H1 (cell line): ENCODE measurements at regions not wholly inside any gene's neighbourhood (a gene's known extent, or its start where the extent isn't known, plus 50 kb on each side); places are given as distances from the start of the nearest gene placed in this dataset.

Experiments
- CTCF ChIA-PET: fragments of 300-600 bp; sonication (Branson Sonifier 250); formaldehyde crosslinking; loops from one replicate; lab custom pipeline; 2021; ENCODE audit not compliant: partially characterized antibody; lab: Charles Lee
- POLR2A ChIA-PET: fragments of 300-600 bp; sonication (Branson Sonifier 250); formaldehyde crosslinking; loops from one replicate; lab custom pipeline; 2021; ENCODE audit warnings: inconsistent platforms; ENCODE audit not compliant: partially characterized antibody; lab: Charles Lee
- DNase-seq, 2 experiments: peaks; one replicate each; pipeline versions ENCODE4 v3.0.0 to v3.0.0-alpha.2; 2010 to 2022; ENCODE audit warnings: low spot score in 2 of 2, low read depth in 1 of 2, mixed read lengths in 1 of 2
- FAIRE-seq: peaks from 2 replicates; lab custom pipeline; 2011; peaks lifted over from hg19 to GRCh38; lab: Jason Lieb, UNC
- H2AFZ ChIP-seq: 2 replicates; pipeline ENCODE4 v1.8.1; 2012; ENCODE audit warnings: low read length, inconsistent platforms
- H2AK5ac ChIP-seq: 2 replicates; pipeline ENCODE4 v1.6.1; 2013; ENCODE audit warnings: low read depth, low read length
- H2BK120ac ChIP-seq: replicated peaks from 2 replicates; pipeline ENCODE3; 2013; ENCODE audit warnings: low read depth, low read length, inconsistent platforms
- H2BK12ac ChIP-seq: 2 replicates; pipeline ENCODE4 v1.6.1; 2013; ENCODE audit warnings: low read depth, low read length
- H2BK15ac ChIP-seq: 2 replicates; pipeline ENCODE4 v1.6.1; 2013; ENCODE audit warnings: low read length
- H2BK20ac ChIP-seq: 2 replicates; pipeline ENCODE4 v1.6.1; 2013; ENCODE audit warnings: low read length
- H2BK5ac ChIP-seq: 2 replicates; pipeline ENCODE4 v1.6.1; 2013; ENCODE audit warnings: low read depth, low read length
- H3K14ac ChIP-seq: 2 replicates; pipeline ENCODE4 v1.6.1; 2013; ENCODE audit warnings: inconsistent platforms; ENCODE audit not compliant: insufficient read length
- H3K18ac ChIP-seq: 2 replicates; pipeline ENCODE4 v1.6.1; 2013; ENCODE audit warnings: low read length; ENCODE audit errors: extremely low read depth
- H3K23ac ChIP-seq: 2 replicates; pipeline ENCODE4 v1.6.1; 2013; ENCODE audit warnings: inconsistent platforms; ENCODE audit not compliant: insufficient read length
- H3K23me2 ChIP-seq: 2 replicates; pipeline ENCODE4 v1.6.1; 2013; ENCODE audit warnings: low read depth, low read length
- H3K27ac ChIP-seq: 2 replicates; pipeline ENCODE4 v1.6.1; 2011; ENCODE audit warnings: low read depth, low read length, inconsistent platforms
- H3K27me3 ChIP-seq, 4 experiments: replicated peaks in 1 of 4; 1 replicate in 1 of 4; 2 replicates in 3 of 4; pipeline versions ENCODE4 v1.6.1 to v1.8.1; 2011 to 2013; ENCODE audit warnings: low read length in 3 of 4, mild to moderate bottlenecking in 3 of 4, inconsistent platforms in 2 of 4, mixed read lengths in 2 of 4, moderate library complexity in 1 of 4; ENCODE audit not compliant: control insufficient read depth in 3 of 4, insufficient read depth in 3 of 4; ENCODE audit errors: extremely low read depth in 1 of 4
- H3K36me3 ChIP-seq, 4 experiments: 2 replicates each; pipeline versions ENCODE4 v1.6.1 to v1.8.1; 2011 to 2013; ENCODE audit warnings: mild to moderate bottlenecking in 4 of 4, low read length in 3 of 4, moderate library complexity in 2 of 4, control low read depth in 1 of 4, inconsistent platforms in 1 of 4; ENCODE audit not compliant: insufficient read depth in 4 of 4, control insufficient read depth in 2 of 4
- H3K4ac ChIP-seq: replicated peaks from 2 replicates; pipeline ENCODE3; 2013; ENCODE audit warnings: low read length, low read depth, mixed read lengths, inconsistent platforms; ENCODE audit not compliant: insufficient read length
- H3K4me1 ChIP-seq, 4 experiments: replicated peaks in 1 of 4; 1 replicate in 1 of 4; 2 replicates in 3 of 4; pipeline versions ENCODE4 v1.6.1 to v1.8.1; 2011 to 2013; ENCODE audit warnings: low read length in 3 of 4, inconsistent platforms in 2 of 4, mixed read lengths in 1 of 4; ENCODE audit not compliant: insufficient read depth in 4 of 4, control insufficient read depth in 3 of 4
- H3K4me2 ChIP-seq, 2 experiments: 2 replicates each; pipeline versions ENCODE4 v1.6.1 to v1.8.1; 2011 to 2013; ENCODE audit warnings: low read depth in 2 of 2, low read length in 2 of 2, control low read depth in 1 of 2, inconsistent platforms in 1 of 2, mild to moderate bottlenecking in 1 of 2; ENCODE audit not compliant: insufficient read depth in 1 of 2
- H3K4me3 ChIP-seq, 4 experiments: fragments of 200-600, 300-600 bp in 1 of 4; sonication (generic), shearing (Covaris generic), sonication (Bioruptor Twin) in 1 of 4; 2 replicates each; pipeline versions ENCODE4 v1.5.1 to v1.8.1; 2011 to 2016; ENCODE audit warnings: low read length in 4 of 4, low read depth in 3 of 4, control low read depth in 2 of 4, inconsistent platforms in 2 of 4, mild to moderate bottlenecking in 2 of 4, mixed read lengths in 1 of 4, moderate library complexity in 1 of 4; ENCODE audit not compliant: insufficient read depth in 2 of 4; ENCODE audit errors: extremely low read depth in 1 of 4
- H3K56ac ChIP-seq: replicated peaks from 2 replicates; pipeline ENCODE3; 2013; ENCODE audit warnings: low read depth, mild to moderate bottlenecking, mixed read lengths, low read length, inconsistent platforms; ENCODE audit not compliant: insufficient read length
- H3K79me1 ChIP-seq: 2 replicates; pipeline ENCODE4 v1.6.1; 2013; ENCODE audit warnings: low read depth, low read length, control low read depth
- H3K79me2 ChIP-seq, 2 experiments: 2 replicates each; pipeline versions ENCODE4 v1.6.1 to v1.8.1; 2012 to 2013; ENCODE audit warnings: low read length in 2 of 2, mild to moderate bottlenecking in 2 of 2, inconsistent platforms in 1 of 2; ENCODE audit not compliant: insufficient read depth in 2 of 2, control insufficient read depth in 1 of 2
- H3K9ac ChIP-seq, 4 experiments: replicated peaks in 1 of 4; 1 replicate in 1 of 4; 2 replicates in 3 of 4; pipeline versions ENCODE4 v1.6.1 to v1.8.1; 2011 to 2013; ENCODE audit warnings: low read depth in 3 of 4, low read length in 3 of 4, control low read depth in 2 of 4, mild to moderate bottlenecking in 2 of 4, moderate library complexity in 2 of 4, inconsistent platforms in 1 of 4; ENCODE audit errors: extremely low read depth in 1 of 4
- H3K9me3 ChIP-seq, 2 experiments: 2 replicates each; pipeline versions ENCODE4 v1.6.1 to v1.8.1; 2012 to 2013; ENCODE audit warnings: mild to moderate bottlenecking in 2 of 2, moderate library complexity in 2 of 2, control low read depth in 1 of 2, inconsistent platforms in 1 of 2, low read depth in 1 of 2, low read length in 1 of 2, mixed read lengths in 1 of 2; ENCODE audit not compliant: insufficient read depth in 2 of 2
- H4K20me1 ChIP-seq, 2 experiments: replicated peaks in 1 of 2; 2 replicates each; pipeline versions ENCODE3 to v1.8.1; 2011 to 2013; ENCODE audit warnings: inconsistent platforms in 2 of 2, low read length in 2 of 2, mild to moderate bottlenecking in 1 of 2; ENCODE audit not compliant: insufficient read depth in 2 of 2, control insufficient read depth in 1 of 2
- H4K5ac ChIP-seq: 2 replicates; pipeline ENCODE4 v1.6.1; 2013; ENCODE audit warnings: low read length, low read depth, mixed read lengths, inconsistent platforms; ENCODE audit not compliant: insufficient read length
- H4K8ac ChIP-seq: 2 replicates; pipeline ENCODE4 v1.8.0; 2013; ENCODE audit warnings: mild to moderate bottlenecking, moderate library complexity, low read length, inconsistent platforms; ENCODE audit not compliant: insufficient read depth; ENCODE audit errors: extremely low read depth
- H4K91ac ChIP-seq: replicated peaks from 2 replicates; pipeline ENCODE3; 2013; ENCODE audit warnings: low read length, mixed read lengths, inconsistent platforms; ENCODE audit not compliant: insufficient read length
- ASH2L ChIP-seq: fragments of 200-600, 300-600 bp; sonication (generic); IDR thresholded peaks from one replicate; pipeline ENCODE4 v1.7.1; 2017; ENCODE audit warnings: low read length
- ATF2 ChIP-seq: IDR thresholded peaks from 2 replicates; pipeline ENCODE4 v1.6.1; 2012; ENCODE audit warnings: low read length, inconsistent platforms
- BRCA1 ChIP-seq: IDR thresholded peaks from 2 replicates; pipeline ENCODE4 v1.6.1; 2012; ENCODE audit warnings: low read depth, low read length, improper control_type of control experiment
- CBX5 ChIP-seq: fragments of 300-800, 300-1000 bp; sonication (generic); IDR thresholded peaks from 2 replicates; pipeline ENCODE4 v1.7.1; 2016; ENCODE audit warnings: antibody characterized with exemption, low read length, low read depth
- EZH2 ChIP-seq: fragments of 200-600 bp; sonication (generic); IDR thresholded peaks from 2 replicates; pipeline ENCODE4 v1.7.1; 2012; ENCODE audit warnings: low read depth, mild to moderate bottlenecking, moderate library complexity, low read length, inconsistent platforms; ENCODE audit not compliant: severe bottlenecking
- HDAC6 ChIP-seq: IDR thresholded peaks from one replicate; pipeline ENCODE4 v1.7.1; 2012; ENCODE audit warnings: low read depth, mild to moderate bottlenecking, inconsistent platforms, low read length, moderate library complexity
- POLR2AphosphoS5 ChIP-seq: IDR thresholded peaks from 2 replicates; pipeline ENCODE4 v1.6.1; 2011; ENCODE audit warnings: low read depth, low read length
- POU5F1 ChIP-seq: IDR thresholded peaks from 2 replicates; pipeline ENCODE4 v1.6.1; 2011; ENCODE audit warnings: low read depth, mild to moderate bottlenecking, low read length, moderate library complexity
- RAD21 ChIP-seq, 2 experiments: IDR thresholded peaks in 1 of 2; conservative IDR thresholded peaks in 1 of 2; 2 replicates each; pipeline ENCODE4 v1.6.1; 2011; ENCODE audit warnings: low read depth in 2 of 2, low read length in 2 of 2, improper control_type of control experiment in 1 of 2, inconsistent platforms in 1 of 2, mild to moderate bottlenecking in 1 of 2, moderate library complexity in 1 of 2
- RBBP5 ChIP-seq: IDR thresholded peaks from 2 replicates; pipeline ENCODE4 v1.7.1; 2012; ENCODE audit warnings: low read depth, mild to moderate bottlenecking, inconsistent platforms, low read length, moderate library complexity, borderline replicate concordance
- SP2 ChIP-seq: IDR thresholded peaks from 2 replicates; pipeline ENCODE4 v1.6.1; 2012; ENCODE audit warnings: mild to moderate bottlenecking, low read length, inconsistent platforms
- SP4 ChIP-seq: IDR thresholded peaks from 2 replicates; pipeline ENCODE4 v1.6.1; 2012; ENCODE audit warnings: low read length, inconsistent platforms
- SUZ12 ChIP-seq: fragments of 200-600 bp; sonication (generic); IDR thresholded peaks from 2 replicates; pipeline ENCODE4 v1.6.1; 2012; ENCODE audit warnings: mild to moderate bottlenecking, inconsistent platforms, low read length, moderate library complexity, mixed read lengths
- TBP ChIP-seq: IDR thresholded peaks from 2 replicates; pipeline ENCODE4 v1.6.1; 2011; ENCODE audit warnings: low read depth, low read length, improper control_type of control experiment
- WGBS, 2 experiments: shearing (Covaris generic) in 1 of 2; methylation state at CpG; one replicate each; pipeline versions ENCODE4 v1.1.6 to v1.1.7; 2013 to 2015; ENCODE audit warnings: low lambda C conversion rate in 2 of 2, mixed read lengths in 2 of 2, inconsistent platforms in 1 of 2, low coverage in 1 of 2, missing lambda C conversion rate in 1 of 2; ENCODE audit not compliant: insufficient replicate concordance in 2 of 2, insufficient coverage in 1 of 2, insufficient read length in 1 of 2; ENCODE audit errors: extremely low coverage in 1 of 2, missing lambda C conversion rate in 1 of 2; 5-methylcytosine and 5-hydroxymethylcytosine counted together

GRCh38 chr15:98445315-98445714, 203.0 kb upstream of the IGF1R start:
- H2BK12ac ChIP-seq: no peak overlapping the region
- CTCF ChIA-PET: interaction anchor here (1.0 to 7.1 kb wide), 5 partner anchors 17 to 655 kb away, joined by 3 to 66 read pairs (median 5); no protein-coding TSS in a partner anchor
- no peaks in the 10 kb centered on the region for H3K79me2 ChIP-seq
- H3K9me3 ChIP-seq: peaks cover 9 to 14% of the 10 kb centered on the region in 2 experiments; a peak in 3 of 4 replicates
- H2BK5ac ChIP-seq: no peak overlapping the region
- no peak overlapping the region for H3K27ac ChIP-seq
- no peak overlapping the region; the same call in 1 of the 2 replicates for H2BK20ac ChIP-seq
- DNase-seq (no peak), FAIRE-seq (no peak)
- H3K4me2 ChIP-seq: no peak overlapping the region
- H2BK15ac ChIP-seq: no peak overlapping the region
- H3K56ac ChIP-seq: no peak overlapping the region
- no peak overlapping the region for H3K23ac ChIP-seq
- H3K18ac ChIP-seq: no peak overlapping the region
- H4K91ac ChIP-seq: no peak overlapping the region
- no peak overlapping the region for H2AFZ ChIP-seq
- no peak overlapping the region for H4K5ac ChIP-seq
- 89% methylated on average over 11 of the region's 11 CpGs; no CpG with 5 or more reads in 1 of the 2 experiments for WGBS, 2 experiments
- H3K14ac ChIP-seq: no peak overlapping the region
- H3K9ac ChIP-seq: no peak overlapping the region
- no peak overlapping the region for H3K4me3 ChIP-seq
- POLR2A ChIA-PET: no interaction called here
- H2BK120ac ChIP-seq: no peak overlapping the region
- H4K20me1 ChIP-seq: no peaks in the 10 kb centered on the region
- no peak overlapping the region for H3K4ac ChIP-seq
- no peaks in the 10 kb centered on the region for H3K79me1 ChIP-seq
- H3K27me3 ChIP-seq: no peaks in the 10 kb centered on the region
- H2AK5ac ChIP-seq: no peak overlapping the region
- no peaks in the 10 kb centered on the region for H3K36me3 ChIP-seq
- no peak overlapping the region for H4K8ac ChIP-seq
- H3K4me1 ChIP-seq: no peaks in the 10 kb centered on the region
- no peaks in the 10 kb centered on the region for H3K23me2 ChIP-seq
- TF ChIP-seq ASH2L (no peak), ATF2 (no peak), BRCA1 (no peak), RAD21 (IDR thresholded peaks at IDR 0.05 in 1 of 2, conservative IDR thresholded peaks at IDR 0.05 in 1 of 2; ENCODE audit: low read depth in 2 of 2, low read length in 2 of 2) (no peak), SUZ12 (no peak), HDAC6 (no peak), EZH2 (no peak), SP4 (no peak), SP2 (no peak), POU5F1 (no peak), TBP (no peak), POLR2AphosphoS5 (no peak), RBBP5 (no peak), CBX5 (no peak)
